HG03064 (cell line): ENCODE measurements at regions not wholly inside any gene's neighbourhood (a gene's known extent, or its start where the extent isn't known, plus 50 kb on each side); places are given as distances from the start of the nearest gene placed in this dataset.
"Not testable (repeated sequence)": the region's sequence is repeated elsewhere in the genome, so short reads cannot be mapped to it uniquely, and the experiment has no call there.

Experiments used
- ATAC-seq: cut with Tn5 transposase; IDR thresholded peaks from one replicate; pipeline ENCODE4 v1.9.1; 2021; ENCODE audit warnings: low read depth; ENCODE audit not compliant: unreplicated experiment

DNA sequence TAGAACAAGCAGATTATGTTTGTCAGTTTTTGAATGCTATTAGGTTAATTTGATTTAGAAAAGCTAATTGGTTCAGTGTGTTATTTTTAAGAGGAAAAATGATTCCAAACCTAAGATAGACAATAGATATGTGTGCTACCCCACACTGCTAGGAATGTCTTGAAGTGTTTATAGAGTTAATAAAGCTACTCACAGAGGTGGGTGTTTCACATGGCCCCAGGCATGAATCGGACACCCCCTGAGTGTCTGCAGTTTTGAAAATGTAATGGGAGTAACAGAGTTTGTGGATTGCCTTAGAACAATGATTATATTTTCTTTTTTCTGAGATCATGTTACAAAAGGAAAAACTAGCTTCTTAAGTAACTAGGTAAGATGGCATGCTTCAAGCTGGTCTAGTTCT is 348.3 kb downstream of the ADCYAP1 start:
- ATAC-seq = no peak

DNA sequence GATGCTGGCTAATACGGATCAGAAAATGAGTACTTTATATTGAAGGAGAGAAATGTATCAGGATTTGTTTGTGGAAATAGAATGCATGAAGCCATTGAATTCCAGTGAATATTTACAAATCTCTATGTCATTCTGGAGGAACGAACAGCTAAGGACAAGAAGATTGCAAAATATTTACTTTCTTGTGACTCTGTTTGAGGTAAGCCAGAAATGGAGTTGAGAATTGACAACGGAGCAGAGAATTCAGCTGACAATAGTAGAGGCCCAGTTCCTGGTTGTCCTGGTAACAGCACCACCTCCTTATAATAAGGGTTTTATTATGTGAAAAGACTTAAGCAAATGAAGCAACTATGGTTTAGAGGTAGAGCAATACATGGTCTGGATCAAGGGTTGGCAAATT is 349.2 kb downstream of the ADCYAP1 start:
- no peak for ATAC-seq

DNA sequence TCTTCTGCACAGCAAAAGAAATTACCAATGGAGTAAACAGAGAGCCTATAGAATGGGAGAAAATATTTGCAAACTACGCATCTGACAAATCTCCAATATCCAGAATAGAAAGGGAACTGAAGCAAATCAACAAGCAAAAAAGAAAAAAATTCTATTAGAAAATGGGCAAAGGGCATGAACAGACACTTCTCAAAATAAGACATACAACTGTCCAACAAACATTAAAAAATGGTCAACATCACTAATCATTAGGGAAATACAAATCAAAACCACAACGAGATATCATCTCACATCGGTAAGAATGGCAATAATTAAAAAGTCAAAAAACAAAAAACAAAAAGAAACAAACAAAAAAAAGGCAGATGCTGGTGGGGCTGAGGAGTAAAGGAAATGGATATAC is 356.4 kb downstream of the ADCYAP1 start:
- no peak for ATAC-seq

DNA sequence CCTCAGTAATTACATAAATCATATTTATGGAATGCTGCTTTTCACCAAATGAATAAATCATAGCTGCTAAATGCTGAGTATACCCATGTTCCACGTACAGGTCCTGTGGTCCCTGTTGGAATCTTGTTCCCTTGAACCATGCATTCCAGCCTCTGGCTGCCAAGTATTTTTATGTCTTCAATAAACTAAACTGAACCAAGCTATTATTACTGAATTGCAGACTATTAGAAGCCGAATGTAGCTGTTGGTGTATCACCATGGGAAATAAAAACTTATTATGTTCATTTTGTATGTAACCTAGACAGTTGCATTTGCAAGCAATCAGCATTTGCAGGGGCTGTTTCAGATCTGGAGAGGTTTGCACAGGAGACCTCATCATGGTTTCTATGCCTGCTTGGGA is 362.4 kb downstream of the ADCYAP1 start:
- ATAC-seq = no peak

DNA sequence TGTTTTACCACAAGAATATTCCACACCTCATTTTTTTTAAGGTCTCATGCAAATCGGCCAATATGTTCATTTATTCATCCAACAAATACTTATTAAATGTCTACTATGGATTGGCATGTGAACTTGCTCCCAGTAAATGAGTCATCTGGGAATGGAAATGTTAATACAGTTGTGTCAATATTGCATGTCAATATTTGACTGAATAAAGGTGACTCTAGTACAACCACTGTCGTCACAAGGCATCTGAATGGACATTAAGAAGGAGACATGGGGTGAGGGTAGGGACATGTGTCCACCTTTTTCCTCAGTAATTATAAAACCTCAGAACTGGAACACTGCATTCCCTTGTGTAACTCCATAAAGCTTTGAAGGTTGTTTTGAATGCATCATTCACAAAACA is 365.4 kb downstream of the ADCYAP1 start:
- ATAC-seq = no peak

DNA sequence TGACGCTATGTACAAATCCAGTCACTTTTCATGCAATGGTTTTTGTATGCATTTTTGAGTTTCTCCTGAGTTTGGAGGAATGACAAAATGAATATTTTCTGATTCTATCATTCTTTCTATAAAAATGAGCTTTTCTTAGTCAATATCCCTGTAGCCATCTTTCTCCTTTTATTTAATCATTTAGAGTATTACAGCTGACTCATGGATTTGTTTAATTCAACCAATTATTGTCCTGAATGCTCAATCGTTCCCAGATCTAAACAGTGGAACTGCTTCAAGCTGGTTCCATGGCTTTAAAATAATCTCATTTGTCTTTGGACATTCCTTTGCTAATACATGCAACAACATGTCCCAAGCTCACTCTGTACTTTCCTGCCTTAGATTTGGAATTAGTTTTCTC is 368.8 kb downstream of the ADCYAP1 start:
- no peak for ATAC-seq

DNA sequence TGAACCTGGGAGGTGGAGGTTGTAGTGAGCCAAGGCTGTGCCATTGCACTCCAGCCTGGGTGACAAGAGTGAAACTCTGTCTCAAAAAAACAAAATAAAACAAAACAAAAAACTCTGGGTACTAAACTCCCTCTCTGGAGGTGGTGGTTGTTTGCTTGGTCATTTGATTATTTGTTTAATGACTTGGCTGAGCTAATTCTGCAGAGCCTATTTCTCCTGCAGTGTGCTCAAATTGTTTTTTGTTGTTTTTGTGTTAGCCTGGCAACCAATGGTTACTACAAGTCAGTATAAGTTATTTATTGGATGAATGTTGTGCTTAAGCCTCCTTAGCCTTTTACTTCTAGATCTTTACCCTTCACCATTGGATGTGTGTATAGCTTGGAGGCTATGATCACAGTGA is 387.5 kb downstream of the ADCYAP1 start:
- no peak for ATAC-seq

DNA sequence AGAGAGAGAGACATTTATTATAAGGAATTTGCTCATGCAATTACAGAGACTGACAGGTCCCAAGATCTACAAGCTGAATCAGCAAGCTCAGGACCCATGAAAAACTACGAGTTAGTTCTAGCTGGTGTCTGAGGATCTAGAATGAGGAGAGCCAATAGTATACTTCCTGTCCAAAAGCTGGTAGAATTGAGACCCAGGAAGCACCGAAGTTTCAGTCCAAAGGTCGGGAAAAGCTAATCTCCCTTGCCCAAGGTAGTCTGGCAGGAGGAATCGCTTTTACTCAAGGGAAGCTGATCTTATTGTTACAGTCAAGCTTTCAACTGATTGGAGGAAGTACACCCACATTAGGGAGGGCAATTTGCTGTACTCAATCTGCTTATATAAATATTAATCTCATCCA is 389.6 kb downstream of the ADCYAP1 start:
- ATAC-seq = no peak

DNA sequence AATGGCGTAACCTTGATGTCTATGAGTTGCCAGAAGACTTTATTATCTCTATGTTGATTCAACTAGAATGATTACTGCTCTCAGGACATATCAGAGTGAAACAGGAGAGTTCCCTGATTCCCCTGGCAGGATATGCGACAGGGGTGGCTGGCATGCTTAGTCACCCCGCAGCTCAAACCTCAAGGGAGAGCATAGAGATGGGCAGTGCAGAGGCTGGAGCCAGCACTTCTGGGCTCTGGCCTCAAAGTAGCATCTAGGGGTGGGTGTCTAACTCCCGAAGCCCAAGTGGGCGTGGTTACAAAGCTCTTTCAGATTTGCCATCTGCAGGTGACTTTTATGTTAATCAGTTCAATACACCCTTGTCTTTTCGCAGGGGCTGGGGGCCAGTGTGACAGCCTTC is 391.6 kb downstream of the ADCYAP1 start:
- no peak for ATAC-seq

DNA sequence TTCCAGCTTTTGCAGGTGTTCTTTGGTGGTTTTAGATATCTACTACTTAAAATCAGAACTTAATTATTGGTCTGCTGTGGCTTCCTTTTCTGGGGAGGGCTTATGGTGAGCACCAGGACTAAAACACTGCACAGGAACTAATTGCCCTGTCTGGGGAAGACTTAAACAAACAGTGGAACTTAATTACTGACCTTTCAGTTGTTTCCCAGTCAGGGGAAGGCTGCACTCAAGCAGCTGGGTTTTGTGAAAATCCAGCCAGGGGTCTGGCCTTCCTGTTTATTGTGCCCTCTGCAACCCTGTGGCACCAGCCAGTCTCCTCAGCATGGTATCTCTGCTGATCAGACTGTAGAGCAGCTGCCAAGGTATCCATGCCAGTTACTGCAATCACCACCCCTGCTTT is 398.2 kb downstream of the ADCYAP1 start:
- ATAC-seq = no peak

DNA sequence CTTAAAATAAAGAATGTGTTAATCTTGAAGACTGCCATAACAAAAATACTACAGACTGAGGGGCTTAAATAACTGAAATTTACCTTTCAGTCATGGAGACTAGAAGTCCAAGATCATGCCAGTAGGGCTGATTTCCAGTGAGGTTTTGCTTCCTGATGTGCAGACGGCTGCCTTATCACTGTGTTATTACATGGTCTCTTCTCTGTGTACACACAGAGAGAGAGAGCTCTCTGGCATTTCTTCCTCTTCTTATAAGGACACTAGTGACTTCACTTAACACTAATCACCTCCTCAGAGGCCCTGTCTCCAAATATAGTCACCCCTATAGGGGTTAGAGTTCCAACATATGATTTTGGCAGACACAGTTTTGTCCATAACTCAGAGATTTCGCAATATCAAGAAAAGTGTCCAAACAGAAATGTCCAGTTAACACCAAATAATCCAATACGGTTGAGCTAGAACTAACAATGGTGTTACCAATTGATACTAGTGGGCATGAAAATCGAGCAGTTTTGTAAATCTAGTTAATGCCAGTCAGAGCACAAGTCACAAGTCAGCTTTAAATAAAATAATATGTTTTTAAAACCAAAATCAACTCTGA is 399.8 kb downstream of the ADCYAP1 start:
- no peak for ATAC-seq

DNA sequence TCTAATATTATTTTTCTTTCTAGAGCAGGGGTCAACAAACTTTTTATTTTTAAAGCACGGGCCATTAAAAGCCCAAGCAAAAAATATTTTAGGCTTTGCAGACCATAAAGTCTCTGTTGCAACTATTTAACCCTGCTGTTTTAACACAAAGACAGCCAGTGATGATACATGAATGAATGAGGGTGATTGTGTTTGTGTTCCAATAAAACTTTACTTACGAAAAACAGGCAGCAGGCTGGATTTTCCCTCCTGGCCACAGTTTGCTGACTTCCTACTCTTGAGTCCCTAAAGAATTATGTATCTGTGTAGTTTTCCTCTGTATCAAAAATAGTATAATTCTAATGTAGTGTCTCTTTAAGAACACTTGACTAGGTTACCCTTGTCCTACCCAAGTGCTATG is 402.0 kb downstream of the ADCYAP1 start:
- no peak for ATAC-seq

DNA sequence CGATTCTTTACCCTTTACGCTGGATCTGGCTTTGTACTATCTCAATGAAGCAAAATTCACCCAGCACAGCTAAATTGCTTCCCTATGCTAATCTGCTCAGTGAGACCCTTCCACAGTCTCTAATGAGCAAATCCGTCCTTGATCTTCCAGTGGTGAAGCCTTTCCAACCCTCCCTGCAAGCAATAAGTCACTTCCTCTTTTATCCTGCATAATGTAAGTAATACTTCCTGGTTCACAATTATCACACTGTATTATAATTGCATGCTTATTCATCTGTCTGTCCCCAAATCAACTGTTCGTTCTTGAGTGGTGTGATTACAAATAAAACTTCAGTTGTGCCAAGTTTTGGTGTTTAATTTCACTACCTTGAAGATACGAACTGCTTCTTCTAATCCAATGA is 404.0 kb downstream of the ADCYAP1 start:
- no peak for ATAC-seq

DNA sequence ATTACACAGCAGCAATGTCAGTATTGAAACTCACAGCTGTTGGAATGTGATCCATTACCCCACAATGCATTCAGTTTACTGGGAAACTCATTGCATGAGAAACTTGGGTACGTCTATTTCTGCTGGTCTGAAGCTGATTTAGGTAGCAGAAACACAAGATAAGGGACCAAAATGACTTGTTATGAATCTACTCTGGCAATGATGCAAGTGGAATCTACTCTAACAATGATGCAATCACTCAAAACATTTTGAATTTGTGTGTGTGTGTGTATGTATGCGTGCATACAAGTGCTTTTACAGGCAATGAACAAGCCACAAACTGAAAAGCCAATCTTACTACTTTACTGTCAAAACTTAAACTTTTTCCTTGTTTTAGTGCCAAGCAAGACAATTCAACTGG is 406.7 kb downstream of the ADCYAP1 start:
- no peak for ATAC-seq

DNA sequence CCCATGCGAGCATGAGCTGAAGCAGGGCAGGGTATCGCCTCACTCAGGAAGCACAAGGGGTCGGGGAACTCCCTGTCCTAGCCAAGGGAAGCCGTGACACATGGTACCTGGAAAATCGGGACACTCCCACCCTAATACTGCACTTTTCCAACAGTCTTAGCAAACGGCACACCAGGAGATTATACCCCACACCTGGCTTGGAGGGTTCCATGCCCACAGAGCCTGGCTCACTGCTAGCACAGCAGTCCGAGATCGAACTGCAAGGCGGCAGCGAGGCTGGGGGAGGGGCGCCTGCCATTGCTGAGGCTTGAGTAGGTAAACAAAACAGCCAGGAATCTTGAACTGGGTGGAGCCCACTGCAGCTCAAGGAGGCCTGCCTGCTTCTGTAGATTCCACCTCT is 430.7 kb downstream of the ADCYAP1 start:
- ATAC-seq = not testable (repeated sequence)

DNA sequence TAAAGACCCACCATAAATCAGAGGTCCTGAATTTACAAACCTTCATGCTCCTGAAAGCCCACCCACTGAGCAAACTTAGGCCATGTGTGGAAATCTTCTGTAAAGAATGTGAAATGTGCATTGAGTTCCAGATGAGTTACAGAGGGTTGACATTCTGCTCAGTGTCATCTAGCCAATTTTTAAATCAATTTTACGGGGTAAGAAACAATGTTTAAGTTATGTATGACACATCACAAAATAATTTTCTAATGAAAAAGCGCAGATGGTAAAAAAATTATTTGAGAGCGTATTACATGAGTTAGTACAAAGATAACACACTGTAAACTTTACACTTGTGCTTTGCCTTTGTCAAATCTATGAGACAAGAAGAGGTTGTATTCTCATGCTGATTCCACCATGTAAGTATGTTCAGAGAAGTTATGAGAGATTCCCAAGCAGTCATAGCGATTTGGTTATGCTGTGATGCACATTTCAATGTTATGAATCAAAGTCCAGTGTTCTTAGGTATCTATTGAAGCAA is 446.3 kb downstream of the ADCYAP1 start:
- no peak for ATAC-seq

DNA sequence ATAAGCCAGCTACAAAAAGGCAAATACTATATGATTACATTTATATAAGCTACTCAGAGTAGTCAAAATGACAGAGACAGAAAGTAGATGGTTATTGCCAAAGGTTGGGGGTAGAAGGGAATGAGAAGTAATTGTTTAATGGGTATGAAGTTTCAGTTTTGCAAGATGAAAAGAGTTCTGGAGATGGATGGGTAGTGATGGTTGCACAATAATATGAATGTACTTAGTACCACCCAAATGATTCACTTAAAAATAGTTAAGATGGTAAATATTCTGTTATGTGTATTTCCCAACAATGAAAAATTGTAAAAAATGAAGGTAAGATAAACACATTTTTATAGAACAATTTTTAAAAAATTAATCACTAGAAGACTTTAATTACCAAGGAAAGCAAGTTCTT is 448.4 kb downstream of the ADCYAP1 start:
- ATAC-seq = no peak

DNA sequence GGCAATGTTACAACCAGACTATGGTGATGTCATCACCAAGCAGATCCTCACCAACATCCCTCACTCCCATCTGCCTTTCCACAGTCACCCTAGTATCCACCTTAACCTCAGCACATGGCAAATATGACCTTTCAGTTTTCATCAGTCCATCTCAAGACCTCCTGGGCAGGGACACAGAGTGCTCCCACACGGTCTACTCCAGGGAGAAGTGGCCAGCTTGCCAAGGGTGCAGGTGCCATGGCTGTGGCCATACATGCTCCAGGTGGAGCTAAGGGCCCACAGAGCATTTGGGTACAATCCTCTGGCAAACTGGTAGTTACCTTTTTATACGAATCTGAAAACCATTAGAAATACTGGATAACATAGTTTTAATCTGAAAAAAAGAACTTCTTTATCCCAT is 453.1 kb downstream of the ADCYAP1 start:
- ATAC-seq = no peak

DNA sequence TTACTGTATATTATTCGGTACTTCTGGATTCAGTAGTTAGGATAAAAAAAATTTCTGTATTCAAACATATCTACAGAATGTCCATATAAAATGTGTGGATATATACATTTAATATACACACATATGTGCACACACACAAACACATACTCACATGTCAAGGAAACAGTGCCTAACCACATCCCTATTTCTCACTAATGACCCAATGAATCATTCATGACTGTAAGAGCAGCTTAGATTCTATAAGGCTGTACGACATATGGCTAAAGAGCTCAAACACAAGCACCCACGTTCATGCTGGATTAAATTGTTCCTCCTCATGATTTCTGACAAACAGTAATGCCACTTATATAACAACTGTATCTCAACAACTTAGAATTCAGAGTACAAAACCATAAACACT is 457.3 kb downstream of the ADCYAP1 start:
- ATAC-seq = no peak

DNA sequence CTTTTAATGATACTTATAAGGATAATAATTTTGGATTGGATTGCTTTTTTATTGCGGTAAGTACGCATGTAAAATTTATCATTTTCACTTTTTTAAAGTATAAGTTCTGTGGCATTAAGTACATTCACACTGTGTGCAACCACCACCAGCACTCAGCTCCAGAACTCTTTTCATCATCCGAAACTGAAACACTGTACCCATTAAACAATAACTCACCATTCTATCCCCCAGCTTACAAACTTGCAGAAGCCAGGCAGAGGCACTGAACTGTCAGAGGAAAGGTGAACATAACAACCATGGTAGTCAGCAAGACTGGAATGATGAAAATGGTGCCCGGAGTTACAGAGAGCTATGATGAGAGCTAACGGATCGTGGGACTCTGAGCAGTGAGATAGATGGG is 465.9 kb downstream of the ADCYAP1 start:
- ATAC-seq = no peak

DNA sequence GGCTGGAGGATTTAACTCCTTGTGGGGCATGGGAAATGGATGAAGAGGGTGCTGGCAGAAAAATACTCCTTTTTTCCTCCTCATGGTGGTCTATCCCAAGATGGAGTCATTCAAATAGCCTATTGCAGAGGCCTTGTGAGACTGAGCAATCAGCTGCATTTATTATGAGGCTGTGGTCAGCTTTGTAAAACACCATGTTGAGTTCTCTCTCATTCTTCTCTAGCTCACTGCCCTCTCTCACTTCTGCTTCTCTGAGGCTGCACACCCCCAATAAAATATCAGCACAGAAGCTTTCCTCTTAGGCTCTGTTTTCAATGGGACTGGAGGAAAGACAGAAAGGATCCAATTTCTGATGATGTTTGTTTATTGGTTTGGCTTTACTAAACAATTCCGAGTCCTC is 467.1 kb downstream of the ADCYAP1 start:
- ATAC-seq = no peak

DNA sequence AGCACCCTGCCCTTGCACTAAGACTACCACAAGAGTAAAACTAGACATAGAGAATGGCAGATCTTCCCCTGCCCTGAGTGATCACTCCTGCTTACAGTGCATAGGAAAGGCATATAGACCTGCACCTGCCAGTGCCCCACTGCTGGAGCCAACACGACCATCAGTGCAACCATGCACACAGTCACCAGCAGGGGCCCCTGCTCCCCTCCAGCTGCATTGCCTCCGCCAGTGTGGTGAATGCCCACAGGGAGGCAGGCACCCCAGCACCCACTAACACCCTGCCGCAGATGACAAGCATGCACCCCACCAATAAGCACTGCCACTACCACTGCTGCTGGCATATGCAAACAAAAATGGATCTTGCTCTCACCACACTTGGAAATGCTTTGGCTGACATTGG is 478.8 kb downstream of the ADCYAP1 start:
- no peak for ATAC-seq

DNA sequence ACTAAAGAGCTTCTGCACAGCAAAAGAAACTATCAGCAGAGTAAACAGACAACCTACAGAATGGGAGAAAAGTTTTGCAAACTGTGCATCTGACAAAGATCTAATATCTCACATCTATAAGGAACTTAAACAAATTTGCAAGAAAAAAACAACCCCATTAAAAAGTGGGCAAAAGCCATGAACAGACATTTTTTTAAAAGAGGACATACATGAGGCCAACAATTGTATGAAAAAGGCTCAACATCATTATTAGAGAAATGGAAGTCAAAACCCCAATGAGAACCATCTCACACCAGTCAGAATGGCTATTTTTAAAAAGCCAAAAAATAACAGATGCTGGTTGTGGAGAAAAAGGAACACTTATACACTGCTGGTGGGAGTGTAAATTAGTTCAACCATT is 483.8 kb downstream of the ADCYAP1 start:
- ATAC-seq = not testable (repeated sequence)
